Endothelial cell of umbilical vein (primary cell): ENCODE measurements at regions not wholly inside any gene's neighbourhood (a gene's known extent, or its start where the extent isn't known, plus 50 kb on each side); places are given as distances from the start of the nearest gene placed in this dataset.

Experiments
- BruUV-seq: library from RNA; stranded (reverse); fragments of 400-500 nt; replicated peaks from 2 replicates; lab custom pipeline; 2021; lab: Mats Ljungman, UMichigan
- CTCF ChIA-PET: fragments of 300-600, 350-600 bp; sonication (Branson Sonifier 250); formaldehyde crosslinking; loops from one replicate; lab custom pipeline; 2021; ENCODE audit warnings: antibody characterized with exemption, inconsistent platforms; lab: Charles Lee
- POLR2A ChIA-PET: fragments of 300-600, 350-600 bp; sonication (Branson Sonifier 250); formaldehyde crosslinking; loops from one replicate; lab custom pipeline; 2021; ENCODE audit warnings: antibody characterized with exemption, inconsistent platforms; lab: Charles Lee
- DNase-seq: peaks from one replicate; pipeline ENCODE4 v3.0.0-alpha.2; 2011; ENCODE audit warnings: low read depth, low spot score
- FAIRE-seq: peaks from 2 replicates; lab custom pipeline; 2011; peaks lifted over from hg19 to GRCh38; lab: Jason Lieb, UNC
- H2AFZ ChIP-seq: 2 replicates; pipeline ENCODE4 v1.6.0; 2012; ENCODE audit warnings: low read depth, low read length, control low read depth, inconsistent platforms
- H3K27ac ChIP-seq: 2 replicates; pipeline ENCODE4 v1.5.1; 2011; ENCODE audit warnings: low read depth, mild to moderate bottlenecking, control low read depth, low read length, moderate library complexity; ENCODE audit not compliant: insufficient read depth
- H3K27me3 ChIP-seq, 2 experiments: 2 replicates each; pipeline versions ENCODE4 v1.6.0 to v1.6.1; 2011; ENCODE audit warnings: low read length in 2 of 2, mixed read lengths in 1 of 2; ENCODE audit not compliant: control insufficient read depth in 2 of 2, insufficient read depth in 2 of 2
- H3K36me3 ChIP-seq, 2 experiments: 2 replicates in 1 of 2; 3 replicates in 1 of 2; pipeline ENCODE4 v1.5.1; 2011; ENCODE audit warnings: low read length in 2 of 2, mild to moderate bottlenecking in 1 of 2, moderate library complexity in 1 of 2; ENCODE audit not compliant: control insufficient read depth in 2 of 2, insufficient read depth in 2 of 2; ENCODE audit errors: extremely low read depth in 1 of 2
- H3K4me1 ChIP-seq: 3 replicates; pipeline ENCODE4 v1.5.1; 2011; ENCODE audit warnings: mild to moderate bottlenecking, low read length; ENCODE audit not compliant: control insufficient read depth, insufficient read depth; ENCODE audit errors: extremely low read depth
- H3K4me2 ChIP-seq: 2 replicates; pipeline ENCODE4 v1.6.1; 2011; ENCODE audit warnings: low read length, control low read depth, mixed read lengths; ENCODE audit not compliant: insufficient read depth
- H3K4me3 ChIP-seq, 3 experiments: fragments of 200-600 bp in 1 of 3; sonication (generic), shearing (Covaris generic) in 1 of 3; replicated peaks in 1 of 3; 2 replicates each; pipeline ENCODE4 v1.5.1; 2011 to 2016; ENCODE audit warnings: control low read depth in 3 of 3, low read length in 3 of 3, mild to moderate bottlenecking in 2 of 3, inconsistent platforms in 1 of 3, low read depth in 1 of 3, moderate library complexity in 1 of 3; ENCODE audit not compliant: insufficient read depth in 1 of 3
- H3K79me2 ChIP-seq: 2 replicates; pipeline ENCODE4 v1.6.0; 2012; ENCODE audit warnings: low read length, inconsistent platforms; ENCODE audit not compliant: control insufficient read depth, insufficient read depth
- H3K9ac ChIP-seq: replicated peaks from 2 replicates; pipeline ENCODE3; 2011; ENCODE audit warnings: low read length, control low read depth; ENCODE audit not compliant: insufficient read depth; ENCODE audit errors: extremely low read depth
- H3K9me1 ChIP-seq: replicated peaks from 3 replicates; pipeline ENCODE4 v1.6.0; 2011; ENCODE audit warnings: mild to moderate bottlenecking, low read length; ENCODE audit not compliant: control insufficient read depth, insufficient read depth; ENCODE audit errors: extremely low read depth
- H3K9me3 ChIP-seq: replicated peaks from 2 replicates; pipeline ENCODE4 v1.5.1; 2012; ENCODE audit warnings: low read length, inconsistent platforms; ENCODE audit not compliant: control insufficient read depth, insufficient read depth
- H4K20me1 ChIP-seq: replicated peaks from 2 replicates; pipeline ENCODE3; 2011; ENCODE audit warnings: mild to moderate bottlenecking, low read length; ENCODE audit not compliant: control insufficient read depth, insufficient read depth; ENCODE audit errors: extremely low read depth
- CTCF ChIP-seq, 2 donors: IDR thresholded peaks; 1 replicate in 1 of 2; 2 replicates in 1 of 2; pipeline ENCODE4 v1.5.1; 2011; ENCODE audit warnings: low read length in 2 of 2, mild to moderate bottlenecking in 2 of 2, moderate library complexity in 2 of 2, control low read depth in 1 of 2, inconsistent platforms in 1 of 2, low read depth in 1 of 2; ENCODE audit not compliant: insufficient read depth in 1 of 2; ENCODE audit errors: extremely low read depth in 1 of 2
- EZH2 ChIP-seq: IDR thresholded peaks from 2 replicates; pipeline ENCODE4 v1.6.1; 2012; ENCODE audit warnings: borderline replicate concordance, low read depth, mild to moderate bottlenecking, moderate library complexity, low read length, inconsistent platforms; ENCODE audit not compliant: severe bottlenecking
- FOS ChIP-seq: IDR thresholded peaks from 2 replicates; pipeline ENCODE4 v1.6.1; 2011; ENCODE audit warnings: mild to moderate bottlenecking, low read length, moderate library complexity, borderline replicate concordance; ENCODE audit not compliant: insufficient read depth
- GATA2 ChIP-seq: IDR thresholded peaks from 2 replicates; pipeline ENCODE4 v1.7.0; 2011; ENCODE audit warnings: low read depth, mild to moderate bottlenecking, moderate library complexity, mixed read lengths, low read length; ENCODE audit not compliant: insufficient read length, insufficient read depth
- JUN ChIP-seq: IDR thresholded peaks from 2 replicates; pipeline ENCODE4 v1.6.1; 2011; ENCODE audit warnings: borderline replicate concordance, low read depth; ENCODE audit not compliant: insufficient read length, insufficient read depth
- MAX ChIP-seq: IDR thresholded peaks from 2 replicates; pipeline ENCODE4 v1.6.1; 2011; ENCODE audit not compliant: insufficient read depth, insufficient read length
- MYC ChIP-seq: IDR thresholded peaks from one replicate; pipeline ENCODE4 v1.6.1; 2011; ENCODE audit warnings: mild to moderate bottlenecking, low read depth, low read length
- POLR2A ChIP-seq: IDR thresholded peaks from 2 replicates; pipeline ENCODE4 v1.6.1; 2012; ENCODE audit warnings: low read depth, mild to moderate bottlenecking, control low read depth, low read length
- POLR2AphosphoS5 ChIP-seq: IDR thresholded peaks from 2 replicates; pipeline ENCODE4 v1.6.1; 2012; ENCODE audit warnings: low read depth, mild to moderate bottlenecking, control low read depth, low read length, moderate library complexity; ENCODE audit not compliant: insufficient read depth
- dilution Hi-C: fragments of 300-500 bp; cut with MboI; formaldehyde crosslinking; loops from one replicate; pipeline ENCODE4 v1.15.0; 2019; ENCODE audit warnings: low sequenced_read_pairs; ENCODE audit not compliant: extremely low pct_ligation_motif_present
- intact Hi-C: fragments of 100-400 bp; cut with micrococcal nuclease; formaldehyde crosslinking; loops from one replicate; pipeline ENCODE4 v1.10.0; 2022

GRCh38 chr7:124432009-124432578, 333.5 kb downstream of the GPR37 start:
- Histone ChIP-seq H3K9me1 (no peaks in the 10 kb centered on the region), H3K4me3 (no peak overlapping the region), H3K9ac (no peak overlapping the region), H3K4me2 (no peak overlapping the region), H3K36me3 (no peaks in the 10 kb centered on the region), H3K9me3 (no peaks in the 10 kb centered on the region), H4K20me1 (no peaks in the 10 kb centered on the region), H3K4me1 (no peaks in the 10 kb centered on the region), H3K79me2 (no peaks in the 10 kb centered on the region), H3K27ac (no peak overlapping the region), H2AFZ (no peak overlapping the region), H3K27me3 (no peaks in the 10 kb centered on the region)
- TF ChIP-seq EZH2 (no peak), POLR2AphosphoS5 (no peak), MAX (no peak), FOS (no peak), GATA2 (no peak), CTCF (IDR thresholded peaks at IDR 0.05; ENCODE audit: extremely low read depth in 1 of 2, insufficient read depth in 1 of 2, low read depth in 1 of 2, low read length in 2 of 2) (no peak), JUN (no peak), MYC (no peak), POLR2A (no peak)
- POLR2A ChIA-PET, result no interaction called here
- intact Hi-C loops, result no loop called here
- FAIRE-seq, result no peak
- no peak for DNase-seq
- no TSS peak for BruUV-seq
- CTCF ChIA-PET, result no interaction called here
- dilution Hi-C loops, result no loop called here
